Spleen (tissue), 7 donors: ENCODE measurements at regions not wholly inside any gene's neighbourhood (a gene's known extent, or its start where the extent isn't known, plus 50 kb on each side); places are given as distances from the start of the nearest gene placed in this dataset.

Source experiments
- POLR2A ChIP-seq, 3 donors: fragments of 450-650 bp; IDR thresholded peaks; one replicate each; pipeline ENCODE4 v1.5.1; 2017; ENCODE audit warnings: antibody characterized with exemption in 3 of 3, mild to moderate bottlenecking in 1 of 3
- POLR2AphosphoS5 ChIP-seq, 3 donors: sonication (generic); formaldehyde crosslinking; IDR thresholded peaks; one replicate each; pipeline ENCODE4 v1.5.1; 2017; ENCODE audit warnings: antibody characterized with exemption in 3 of 3
- TF ChIP-seq, protein P1 (sequence below), 11 experiments: fragments of 200-600 bp in 7 of 11; fragments of 450-650 bp in 4 of 11; sonication (generic) in 4 of 11; IDR thresholded peaks in 8 of 11; conservative IDR thresholded peaks in 3 of 11; 1 replicate in 7 of 11; 2 replicates in 4 of 11; pipeline versions ENCODE4 v1.4.0 to v1.8.0; 2016 to 2021; ENCODE audit warnings: antibody characterized with exemption in 11 of 11, inconsistent platforms in 4 of 11, mild to moderate bottlenecking in 1 of 11
- donor health status: DM: no; HTN: no; CAD: no; lungs with moderate emphysema.
- donor health status: DM: no; HTN: no; CAD: no.
- donor health status: DM: no; HTN: no; CAD: no.

DNA sequence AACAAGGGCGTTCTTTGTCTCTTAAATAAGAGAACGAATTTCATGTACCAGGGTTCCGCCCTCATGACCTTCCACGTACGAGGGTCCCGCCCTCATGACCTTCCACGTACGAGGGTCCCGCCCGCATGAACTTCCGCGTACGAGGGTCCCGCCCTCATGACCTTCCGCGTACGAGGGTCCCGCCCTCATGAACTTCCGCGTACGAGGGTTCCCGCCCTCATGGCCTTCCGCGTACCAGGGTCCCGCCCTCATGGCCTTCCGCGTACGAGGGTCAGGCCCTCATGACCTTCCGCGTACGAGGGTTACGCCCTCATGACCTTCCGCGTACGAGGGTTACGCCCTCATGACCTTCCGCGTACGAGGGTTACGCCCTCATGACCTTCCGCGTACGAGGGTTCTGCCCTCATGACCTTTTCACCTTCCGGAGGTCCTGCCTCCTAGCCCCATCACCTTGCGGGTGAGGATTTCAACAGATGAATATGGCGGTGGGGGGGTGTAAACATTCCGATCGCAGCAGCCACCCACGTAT is 273.9 kb upstream of the ADAMTS16 start:
- TF ChIP-seq POLR2AphosphoS5 (IDR thresholded peaks at IDR 0.05) (no peak), POLR2A (IDR thresholded peaks at IDR 0.05) (no peak)
- TF ChIP-seq, protein P1, sequence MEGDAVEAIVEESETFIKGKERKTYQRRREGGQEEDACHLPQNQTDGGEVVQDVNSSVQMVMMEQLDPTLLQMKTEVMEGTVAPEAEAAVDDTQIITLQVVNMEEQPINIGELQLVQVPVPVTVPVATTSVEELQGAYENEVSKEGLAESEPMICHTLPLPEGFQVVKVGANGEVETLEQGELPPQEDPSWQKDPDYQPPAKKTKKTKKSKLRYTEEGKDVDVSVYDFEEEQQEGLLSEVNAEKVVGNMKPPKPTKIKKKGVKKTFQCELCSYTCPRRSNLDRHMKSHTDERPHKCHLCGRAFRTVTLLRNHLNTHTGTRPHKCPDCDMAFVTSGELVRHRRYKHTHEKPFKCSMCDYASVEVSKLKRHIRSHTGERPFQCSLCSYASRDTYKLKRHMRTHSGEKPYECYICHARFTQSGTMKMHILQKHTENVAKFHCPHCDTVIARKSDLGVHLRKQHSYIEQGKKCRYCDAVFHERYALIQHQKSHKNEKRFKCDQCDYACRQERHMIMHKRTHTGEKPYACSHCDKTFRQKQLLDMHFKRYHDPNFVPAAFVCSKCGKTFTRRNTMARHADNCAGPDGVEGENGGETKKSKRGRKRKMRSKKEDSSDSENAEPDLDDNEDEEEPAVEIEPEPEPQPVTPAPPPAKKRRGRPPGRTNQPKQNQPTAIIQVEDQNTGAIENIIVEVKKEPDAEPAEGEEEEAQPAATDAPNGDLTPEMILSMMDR (IDR thresholded peaks at IDR 0.05 in 8 of 11, conservative IDR thresholded peaks at IDR 0.05 in 3 of 11) = no peak
